ENCODE measurements at regions not wholly inside any gene's neighbourhood (a gene's known extent, or its start where the extent isn't known, plus 50 kb on each side); places are given as distances from the start of the nearest gene placed in this dataset.

- no peak for DNase-seq
- no peak for ATAC-seq
Measured at GRCh38 chr3:182725372-182726251, 67.7 kb upstream of the ATP11B start.

GRCh38 chr3:182726258-182727142 is 66.8 kb upstream of the ATP11B start:
- ATAC-seq (no peak), DNase-seq (no peak)

GRCh38 chr3:182728238-182728637 is 65.1 kb upstream of the ATP11B start:
- DNase-seq: no peak
- ATAC-seq: no peak

- ATAC-seq: no peak
Measured at GRCh38 chr3:182729903-182730674, 63.2 kb upstream of the ATP11B start.

GRCh38 chr3:182730675-182731042 is 62.6 kb upstream of the ATP11B start:
- ATAC-seq (no peak), DNase-seq (no peak)

More at GRCh38 chr3:182729903-182730674, 63.2 kb upstream of the ATP11B start:
- no peak for DNase-seq

GRCh38 chr3:182731764-182732163 is 61.5 kb upstream of the ATP11B start:
- ATAC-seq: peak; percentile 14
- no peak for DNase-seq

- peak; percentile 32 for ATAC-seq
Measured at GRCh38 chr3:182732232-182733015, 60.9 kb upstream of the ATP11B start.

GRCh38 chr3:182735672-182736071 is 57.6 kb upstream of the ATP11B start:
- no peak for ATAC-seq
- no peak for DNase-seq

More at GRCh38 chr3:182732232-182733015, 60.9 kb upstream of the ATP11B start:
- no peak for DNase-seq

GRCh38 chr3:182737825-182738224 is 55.5 kb upstream of the ATP11B start:
- DNase-seq (no peak), ATAC-seq (no peak)

GRCh38 chr3:182738583-182739411 is 54.5 kb upstream of the ATP11B start:
- DNase-seq: no peak
- ATAC-seq: no peak

- DNase-seq (no peak), ATAC-seq (no peak)
Measured at GRCh38 chr3:182739619-182740018, 53.7 kb upstream of the ATP11B start.

GRCh38 chr3:182740710-182741109 is 52.6 kb upstream of the ATP11B start:
- no peak for ATAC-seq
- no peak for DNase-seq

GRCh38 chr3:182741214-182741613 is 52.1 kb upstream of the ATP11B start:
- DNase-seq: no peak
- no peak for ATAC-seq

Data from stimulated activated naive CD8-positive, alpha-beta T cell treated with anti-CD3 and anti-CD28 coated beads, Interleukin-15, Interleukin-2, amounts not matched to agents 100 U/mL and 50 U/mL, for 24 hours (primary cell).